Esophagus squamous epithelium (tissue), 4 donors: ENCODE measurements at regions not wholly inside any gene's neighbourhood (a gene's known extent, or its start where the extent isn't known, plus 50 kb on each side); places are given as distances from the start of the nearest gene placed in this dataset.

ENCODE experiments used
- POLR2A ChIP-seq, 4 donors: fragments of 450-650 bp; IDR thresholded peaks; one replicate each; pipeline ENCODE4 v1.6.1; 2017; ENCODE audit warnings: antibody characterized with exemption in 4 of 4, mild to moderate bottlenecking in 4 of 4, moderate library complexity in 3 of 4
- TF ChIP-seq, protein P1 (sequence below), 6 experiments: fragments of 450-650 bp in 4 of 6; fragments of 200-600 bp in 2 of 6; sonication (generic) in 2 of 6; IDR thresholded peaks; one replicate each; pipeline ENCODE4 v1.5.1; 2016 to 2019; ENCODE audit warnings: antibody characterized with exemption in 6 of 6, mild to moderate bottlenecking in 4 of 6, moderate library complexity in 4 of 6

GRCh38 chr12:40551466-40551865 is 140.8 kb upstream of the CNTN1 start:
- TF ChIP-seq, protein P1, sequence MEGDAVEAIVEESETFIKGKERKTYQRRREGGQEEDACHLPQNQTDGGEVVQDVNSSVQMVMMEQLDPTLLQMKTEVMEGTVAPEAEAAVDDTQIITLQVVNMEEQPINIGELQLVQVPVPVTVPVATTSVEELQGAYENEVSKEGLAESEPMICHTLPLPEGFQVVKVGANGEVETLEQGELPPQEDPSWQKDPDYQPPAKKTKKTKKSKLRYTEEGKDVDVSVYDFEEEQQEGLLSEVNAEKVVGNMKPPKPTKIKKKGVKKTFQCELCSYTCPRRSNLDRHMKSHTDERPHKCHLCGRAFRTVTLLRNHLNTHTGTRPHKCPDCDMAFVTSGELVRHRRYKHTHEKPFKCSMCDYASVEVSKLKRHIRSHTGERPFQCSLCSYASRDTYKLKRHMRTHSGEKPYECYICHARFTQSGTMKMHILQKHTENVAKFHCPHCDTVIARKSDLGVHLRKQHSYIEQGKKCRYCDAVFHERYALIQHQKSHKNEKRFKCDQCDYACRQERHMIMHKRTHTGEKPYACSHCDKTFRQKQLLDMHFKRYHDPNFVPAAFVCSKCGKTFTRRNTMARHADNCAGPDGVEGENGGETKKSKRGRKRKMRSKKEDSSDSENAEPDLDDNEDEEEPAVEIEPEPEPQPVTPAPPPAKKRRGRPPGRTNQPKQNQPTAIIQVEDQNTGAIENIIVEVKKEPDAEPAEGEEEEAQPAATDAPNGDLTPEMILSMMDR (IDR thresholded peaks at IDR 0.05), result no peak
- TF ChIP-seq POLR2A (IDR thresholded peaks at IDR 0.05), result no peak
